ENCODE measurements at regions not wholly inside any gene's neighbourhood (a gene's known extent, or its start where the extent isn't known, plus 50 kb on each side); places are given as distances from the start of the nearest gene placed in this dataset.

- no peak for DNase-seq
These were observed 1711.2 kb downstream of the TP53TG3F start for GRCh38 chr16:35170610-35171009.

- no peak for DNase-seq
These were observed 1711.7 kb downstream of the TP53TG3F start for GRCh38 chr16:35171106-35171505.

GRCh38 chr16:35173295-35173694 is 1713.9 kb downstream of the TP53TG3F start:
- no peak for DNase-seq

- DNase-seq, result no peak
These were observed 1714.6 kb downstream of the TP53TG3F start for GRCh38 chr16:35174016-35174415.

GRCh38 chr16:35176449-35176848 is 1717.0 kb downstream of the TP53TG3F start:
- DNase-seq, result no peak

- no peak for DNase-seq
These were observed 1718.4 kb downstream of the TP53TG3F start for GRCh38 chr16:35177851-35178250.

- DNase-seq, result no peak
These were observed 1721.6 kb downstream of the TP53TG3F start for GRCh38 chr16:35180970-35181369.

- DNase-seq, result no peak
These were observed 1722.1 kb downstream of the TP53TG3F start for GRCh38 chr16:35181422-35182030.

- DNase-seq, result no peak
These were observed 1722.7 kb downstream of the TP53TG3F start for GRCh38 chr16:35182043-35182677.

- no peak for DNase-seq
These were observed 1723.6 kb downstream of the TP53TG3F start for GRCh38 chr16:35182943-35183550.

GRCh38 chr16:35184356-35184870 is 1725.0 kb downstream of the TP53TG3F start:
- DNase-seq, result no peak

- DNase-seq, result no peak
These were observed 1726.1 kb downstream of the TP53TG3F start for GRCh38 chr16:35185366-35186044.

- no peak for DNase-seq
These were observed 1726.8 kb downstream of the TP53TG3F start for GRCh38 chr16:35186045-35186759.

- DNase-seq, result no peak
These were observed 1728.3 kb downstream of the TP53TG3F start for GRCh38 chr16:35187665-35188225.

GRCh38 chr16:35188288-35189155 is 1729.1 kb downstream of the TP53TG3F start:
- no peak for DNase-seq

- no peak for DNase-seq
These were observed 1733.6 kb downstream of the TP53TG3F start for GRCh38 chr16:35192993-35193392.

- no peak for DNase-seq
These were observed 1734.5 kb downstream of the TP53TG3F start for GRCh38 chr16:35193956-35194355.

GRCh38 chr16:35194681-35195080 is 1735.3 kb downstream of the TP53TG3F start:
- DNase-seq, result no peak

GRCh38 chr16:35195173-35195863 is 1735.9 kb downstream of the TP53TG3F start:
- no peak for DNase-seq

GRCh38 chr16:35195864-35196216 is 1736.4 kb downstream of the TP53TG3F start:
- DNase-seq, result no peak

GRCh38 chr16:35196313-35196712 is 1736.9 kb downstream of the TP53TG3F start:
- no peak for DNase-seq
